Ishikawa (cell line): ENCODE measurements at regions not wholly inside any gene's neighbourhood (a gene's known extent, or its start where the extent isn't known, plus 50 kb on each side); places are given as distances from the start of the nearest gene placed in this dataset.

Experiments used
- CEBPB ChIP-seq: IDR thresholded peaks from 2 replicates; pipeline ENCODE4 v1.6.1; 2012
- EGR1 ChIP-seq: IDR thresholded peaks from 2 replicates; pipeline ENCODE4 v1.6.1; 2012
- EP300 ChIP-seq: IDR thresholded peaks from 2 replicates; pipeline ENCODE4 v1.6.1; 2012; ENCODE audit warnings: borderline replicate concordance
- RAD21 ChIP-seq: IDR thresholded peaks from 2 replicates; pipeline ENCODE4 v1.6.1; 2012; ENCODE audit warnings: low read depth
- TAF1 ChIP-seq: IDR thresholded peaks from 2 replicates; pipeline ENCODE4 v1.6.1; 2012; ENCODE audit warnings: low read depth, mild to moderate bottlenecking

DNA sequence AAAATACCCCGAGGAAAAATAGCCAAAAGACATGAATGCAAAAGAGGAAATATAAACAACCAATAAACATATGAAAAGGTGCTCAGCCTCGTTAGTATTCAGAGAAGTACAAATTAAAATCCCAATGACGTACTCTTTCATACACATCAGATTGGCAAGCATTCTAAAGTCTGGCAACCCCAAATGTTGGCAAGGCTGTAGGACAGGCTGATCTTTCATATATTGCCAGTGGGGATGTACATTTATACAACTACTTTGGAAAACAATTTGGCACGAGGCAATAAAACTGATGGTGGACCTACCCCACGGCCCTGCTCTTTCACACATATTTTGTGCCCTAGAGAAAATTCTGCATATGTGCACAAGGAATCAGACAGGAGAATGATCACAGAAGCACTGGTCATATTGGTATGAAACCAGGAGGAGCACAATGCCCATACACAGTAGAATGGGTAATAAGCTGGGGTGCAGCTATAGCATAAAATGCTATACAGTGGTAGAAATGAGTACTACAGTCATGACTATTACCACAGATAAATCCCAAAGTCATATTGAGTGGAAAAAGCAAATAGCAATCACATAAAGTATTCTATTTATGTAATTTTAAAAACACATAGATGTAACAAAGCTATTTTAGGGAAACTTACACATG, 176.0 kb upstream of the SLC24A5 start:
- TF ChIP-seq EP300 (no peak), TAF1 (no peak), CEBPB (no peak), RAD21 (no peak), EGR1 (no peak)
